Spleen (tissue), 11 donors: ENCODE measurements at regions not wholly inside any gene's neighbourhood (a gene's known extent, or its start where the extent isn't known, plus 50 kb on each side); places are given as distances from the start of the nearest gene placed in this dataset.

ENCODE experiments used
- DNase-seq: peaks from one replicate; pipeline ENCODE4 v3.0.0-alpha.2; 2020
- H3K27ac ChIP-seq, 8 donors: fragments of 200-600 bp; sonication (generic) in 7 of 8; 1 replicate in 4 of 8; 2 replicates in 4 of 8; pipeline versions ENCODE4 v1.5.0 to v1.8.0; 2016 to 2021; ENCODE audit warnings: inconsistent platforms in 4 of 8, mild to moderate bottlenecking in 4 of 8, moderate library complexity in 1 of 8
- H3K27me3 ChIP-seq, 7 donors: fragments of 200-600 bp; sonication (generic) in 6 of 7; replicated peaks in 1 of 7; 1 replicate in 4 of 7; 2 replicates in 3 of 7; pipeline versions ENCODE4 v1.5.0 to v1.8.0; 2016 to 2021; ENCODE audit warnings: inconsistent platforms in 3 of 7, mild to moderate bottlenecking in 1 of 7
- H3K36me3 ChIP-seq, 6 donors: fragments of 200-600 bp; sonication (generic) in 5 of 6; 1 replicate in 4 of 6; 2 replicates in 2 of 6; pipeline versions ENCODE4 v1.5.0 to v1.8.0; 2016 to 2021; ENCODE audit warnings: inconsistent platforms in 2 of 6
- H3K4me1 ChIP-seq, 6 donors: fragments of 200-600 bp; sonication (generic) in 5 of 6; 1 replicate in 3 of 6; 2 replicates in 3 of 6; pipeline versions ENCODE4 v1.5.0 to v1.8.0; 2016 to 2021; ENCODE audit warnings: inconsistent platforms in 3 of 6
- H3K4me3 ChIP-seq, 8 donors: fragments of 200-600 bp; sonication (generic) in 7 of 8; 1 replicate in 4 of 8; 2 replicates in 4 of 8; pipeline versions ENCODE4 v1.5.0 to v1.8.0; 2016 to 2021; ENCODE audit warnings: inconsistent platforms in 4 of 8, mild to moderate bottlenecking in 4 of 8, moderate library complexity in 2 of 8
- H3K9me3 ChIP-seq, 8 donors: fragments of 200-600 bp; sonication (generic) in 7 of 8; 1 replicate in 4 of 8; 2 replicates in 4 of 8; pipeline versions ENCODE4 v1.5.0 to v1.8.0; 2016 to 2021; ENCODE audit warnings: inconsistent platforms in 4 of 8
- POLR2A ChIP-seq, 3 donors: fragments of 450-650 bp; IDR thresholded peaks; one replicate each; pipeline ENCODE4 v1.5.1; 2017; ENCODE audit warnings: antibody characterized with exemption in 3 of 3, mild to moderate bottlenecking in 1 of 3
- POLR2AphosphoS5 ChIP-seq, 3 donors: sonication (generic); formaldehyde crosslinking; IDR thresholded peaks; one replicate each; pipeline ENCODE4 v1.5.1; 2017; ENCODE audit warnings: antibody characterized with exemption in 3 of 3
- WGBS, 5 donors: extraction: QIAGEN DNeasy Blood & Tissue Kit in 3 of 5; methylation state at CpG; one replicate each; pipeline versions ENCODE4 v1.1.5 to v1.1.7; 2013 to 2018; 5-methylcytosine and 5-hydroxymethylcytosine counted together
- intact Hi-C: fragments of 100-400 bp; cut with DNase I; formaldehyde crosslinking; loops from one replicate; pipeline ENCODE4 v1.15.0; 2023; ENCODE audit warnings: low total_unique reads
- TF ChIP-seq, protein P1 (sequence below), 11 experiments: fragments of 200-600 bp in 7 of 11; fragments of 450-650 bp in 4 of 11; sonication (generic) in 4 of 11; IDR thresholded peaks in 8 of 11; conservative IDR thresholded peaks in 3 of 11; 1 replicate in 7 of 11; 2 replicates in 4 of 11; pipeline versions ENCODE4 v1.4.0 to v1.8.0; 2016 to 2021; ENCODE audit warnings: antibody characterized with exemption in 11 of 11, inconsistent platforms in 4 of 11, mild to moderate bottlenecking in 1 of 11
- donor health status: healthy with polysubstance abuse.
- donor health status: DM: no; HTN: no; CAD: no; lungs with moderate emphysema.
- donor health status: DM: no; HTN: no; CAD: no.
- donor health status: Bipolar disorder and iron deficiency.
- donor health status: healthy.
- donor health status: DM: no; HTN: no; CAD: no.
- donor health status: DM: yes; HTN: yes; CAD: no.

DNA sequence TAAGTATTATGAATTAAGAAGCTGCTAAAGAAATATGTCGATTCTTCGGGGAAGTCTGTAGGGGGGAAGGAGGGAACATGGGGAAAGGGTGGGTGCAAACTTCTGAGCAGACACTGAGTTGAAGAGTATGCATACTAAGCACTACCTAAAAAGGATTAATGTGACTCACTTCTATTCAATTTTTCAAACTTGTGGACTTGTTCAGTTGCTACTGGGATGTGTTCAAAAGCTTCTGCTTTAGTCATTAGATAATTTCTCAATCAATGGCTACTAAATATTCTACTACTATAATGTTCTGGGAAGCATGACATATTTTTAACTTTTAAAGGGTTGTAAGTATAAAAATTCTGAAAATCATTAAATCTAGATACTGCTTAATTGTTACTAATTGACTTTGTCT is 109.7 kb upstream of the FER start:
- Histone ChIP-seq H3K36me3 (no peaks in the 10 kb centered on the region), H3K27ac (no peak overlapping the region), H3K4me1 (peaks cover 0 to 4% (median 3%) of the 10 kb centered on the region in 6 donors), H3K4me3 (no peak overlapping the region), H3K27me3 (peaks cover 0 to 4% (median 0%) of the 10 kb centered on the region in 7 donors), H3K9me3 (no peaks in the 10 kb centered on the region)
- intact Hi-C loops = no loop called here
- no peak for DNase-seq
- 87 to 94% (median 92%) methylated on average over 2 of the region's 2 CpGs for WGBS, 5 donors
- TF ChIP-seq POLR2AphosphoS5 (IDR thresholded peaks at IDR 0.05) = no peak
- TF ChIP-seq, protein P1, sequence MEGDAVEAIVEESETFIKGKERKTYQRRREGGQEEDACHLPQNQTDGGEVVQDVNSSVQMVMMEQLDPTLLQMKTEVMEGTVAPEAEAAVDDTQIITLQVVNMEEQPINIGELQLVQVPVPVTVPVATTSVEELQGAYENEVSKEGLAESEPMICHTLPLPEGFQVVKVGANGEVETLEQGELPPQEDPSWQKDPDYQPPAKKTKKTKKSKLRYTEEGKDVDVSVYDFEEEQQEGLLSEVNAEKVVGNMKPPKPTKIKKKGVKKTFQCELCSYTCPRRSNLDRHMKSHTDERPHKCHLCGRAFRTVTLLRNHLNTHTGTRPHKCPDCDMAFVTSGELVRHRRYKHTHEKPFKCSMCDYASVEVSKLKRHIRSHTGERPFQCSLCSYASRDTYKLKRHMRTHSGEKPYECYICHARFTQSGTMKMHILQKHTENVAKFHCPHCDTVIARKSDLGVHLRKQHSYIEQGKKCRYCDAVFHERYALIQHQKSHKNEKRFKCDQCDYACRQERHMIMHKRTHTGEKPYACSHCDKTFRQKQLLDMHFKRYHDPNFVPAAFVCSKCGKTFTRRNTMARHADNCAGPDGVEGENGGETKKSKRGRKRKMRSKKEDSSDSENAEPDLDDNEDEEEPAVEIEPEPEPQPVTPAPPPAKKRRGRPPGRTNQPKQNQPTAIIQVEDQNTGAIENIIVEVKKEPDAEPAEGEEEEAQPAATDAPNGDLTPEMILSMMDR (IDR thresholded peaks at IDR 0.05 in 8 of 11, conservative IDR thresholded peaks at IDR 0.05 in 3 of 11) = no peak
- no peak for TF ChIP-seq POLR2A (IDR thresholded peaks at IDR 0.05)

GRCh38 chr5:108637134-108637533 is 110.6 kb upstream of the FER start:
- 58 to 97% (median 77%) methylated on average over 1 of the region's 1 CpG for WGBS, 5 donors
- Histone ChIP-seq H3K27ac (no peak overlapping the region), H3K4me3 (no peak overlapping the region), H3K4me1 (peaks cover 0 to 2% (median 2%) of the 10 kb centered on the region in 6 donors), H3K36me3 (no peaks in the 10 kb centered on the region), H3K9me3 (no peaks in the 10 kb centered on the region), H3K27me3 (peaks cover 0 to 3% (median 0%) of the 10 kb centered on the region in 7 donors)
- intact Hi-C loops = no loop called here
- no peak for DNase-seq
- TF ChIP-seq POLR2A (IDR thresholded peaks at IDR 0.05) = no peak
- TF ChIP-seq POLR2AphosphoS5 (IDR thresholded peaks at IDR 0.05) = no peak
- TF ChIP-seq, protein P1 (IDR thresholded peaks at IDR 0.05 in 8 of 11, conservative IDR thresholded peaks at IDR 0.05 in 3 of 11) = no peak

DNA sequence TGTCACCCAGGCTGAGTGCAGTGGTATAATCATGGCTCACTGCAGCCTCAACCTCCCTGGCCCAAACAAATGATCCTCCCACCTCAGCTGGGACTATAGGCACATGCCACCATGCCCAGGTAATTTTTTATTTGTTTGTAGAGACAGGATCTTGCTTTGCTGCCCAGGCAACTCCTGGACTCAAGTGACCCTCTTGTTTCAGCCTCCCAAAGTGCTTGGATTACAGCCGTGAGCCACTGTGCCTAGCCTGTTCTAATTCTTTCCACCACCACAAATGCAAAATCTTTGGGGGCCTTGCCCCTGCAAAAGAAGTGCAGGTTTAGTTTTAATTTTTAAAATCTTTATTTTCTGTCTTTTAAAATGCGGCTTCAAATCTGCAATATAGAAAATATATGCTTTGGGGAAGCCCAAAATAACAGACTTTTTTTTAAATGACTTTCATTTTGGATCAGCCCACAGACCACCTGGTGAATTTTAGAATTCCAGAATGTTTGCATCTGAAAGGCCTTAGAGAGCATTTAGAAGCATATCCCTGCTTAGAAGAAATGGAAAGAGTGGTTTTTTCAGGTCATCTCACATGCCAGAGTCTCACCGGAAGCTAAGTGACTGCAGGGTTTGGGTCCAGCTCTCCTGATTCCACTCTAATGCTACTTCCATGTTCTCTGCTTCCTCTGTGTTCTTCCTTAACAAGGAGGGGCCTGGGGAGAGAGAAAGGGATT is 111.4 kb upstream of the FER start:
- H3K4me1 ChIP-seq = no peaks in the 10 kb centered on the region
- no peaks in the 10 kb centered on the region for H3K9me3 ChIP-seq
- no peak overlapping the region for H3K27ac ChIP-seq
- H3K36me3 ChIP-seq = no peaks in the 10 kb centered on the region
- 87 to 94% (median 89%) methylated on average over 3 of the region's 3 CpGs for WGBS, 5 donors
- DNase-seq = no peak
- TF ChIP-seq POLR2AphosphoS5 (IDR thresholded peaks at IDR 0.05) (no peak), POLR2A (IDR thresholded peaks at IDR 0.05) (no peak)
- TF ChIP-seq, protein P1 (IDR thresholded peaks at IDR 0.05 in 8 of 11, conservative IDR thresholded peaks at IDR 0.05 in 3 of 11) = no peak
- H3K27me3 ChIP-seq = no peaks in the 10 kb centered on the region
- H3K4me3 ChIP-seq = no peak overlapping the region
- intact Hi-C loops = no loop called here

DNA sequence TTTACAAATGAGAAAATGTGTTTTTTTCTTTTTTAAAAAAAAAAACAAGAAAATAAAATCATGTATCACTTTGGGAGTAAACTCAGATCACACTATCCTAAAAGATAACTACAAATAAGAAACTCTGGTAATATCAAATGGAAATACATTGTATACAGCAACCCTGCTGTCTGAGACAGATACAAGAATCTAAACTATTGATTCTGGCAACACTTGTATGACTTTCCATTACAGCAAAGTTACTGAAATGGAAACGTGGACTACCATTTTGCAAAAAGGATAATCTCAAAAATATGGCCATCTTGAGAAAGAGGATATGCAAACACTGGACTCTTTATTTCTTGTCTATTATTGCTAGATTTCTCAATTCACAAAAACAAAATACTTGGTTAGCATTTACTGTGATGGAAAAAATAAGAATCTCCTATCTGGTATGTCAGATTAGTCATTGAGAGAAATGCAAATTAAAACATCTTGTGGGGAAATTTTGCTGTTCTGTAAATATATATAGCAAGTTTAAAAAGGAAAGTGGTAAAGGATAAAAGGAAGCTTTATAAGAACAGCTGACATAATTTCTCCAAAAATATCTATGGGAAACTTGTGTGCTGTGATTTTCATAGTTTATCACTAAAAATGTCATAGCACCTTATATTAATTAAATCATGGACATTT is 112.9 kb upstream of the FER start:
- Histone ChIP-seq H3K36me3 (no peaks in the 10 kb centered on the region), H3K4me1 (no peaks in the 10 kb centered on the region), H3K27ac (no peak overlapping the region), H3K27me3 (no peaks in the 10 kb centered on the region), H3K9me3 (no peaks in the 10 kb centered on the region), H3K4me3 (no peak overlapping the region)
- WGBS, 5 donors = 51 to 76% (median 70%) methylated on average over 1 of the region's 1 CpG
- TF ChIP-seq POLR2A (IDR thresholded peaks at IDR 0.05) = no peak
- DNase-seq = no peak
- intact Hi-C loops = no loop called here
